Activated T-helper 9 cell treated with anti-CD3 and anti-CD28 coated beads, Interleukin-2, amount 50 U/mL, for 16 hours (primary cell): ENCODE measurements at regions not wholly inside any gene's neighbourhood (a gene's known extent, or its start where the extent isn't known, plus 50 kb on each side); places are given as distances from the start of the nearest gene placed in this dataset.

Experiments used
- DNase-seq: peaks from one replicate; pipeline ENCODE4 v3.0.0-alpha.2; 2020; ENCODE audit warnings: low read depth

DNA sequence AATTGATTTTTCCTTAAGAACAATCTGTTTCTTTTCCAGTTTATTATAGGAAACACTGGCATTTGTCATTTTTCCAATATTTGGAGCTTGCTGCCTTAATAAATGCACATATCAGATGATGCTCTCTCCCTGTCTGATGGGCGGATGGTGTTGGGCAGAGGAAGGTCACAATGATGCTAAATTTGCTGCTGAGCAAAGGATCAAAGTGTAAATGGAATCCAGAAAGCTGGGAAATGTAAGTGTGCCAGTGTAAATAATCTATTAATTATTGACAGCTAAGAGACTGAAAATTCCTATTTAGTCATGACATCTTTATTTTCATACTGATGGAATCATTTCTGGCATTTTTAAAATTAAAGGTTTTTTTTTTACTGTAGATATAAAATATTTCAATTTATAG, 243.2 kb downstream of the PTBP2 start:
- DNase-seq = no peak

GRCh38 chr1:96966536-96967138, 245.1 kb downstream of the PTBP2 start:
- DNase-seq = peak; percentile 54

- no peak for DNase-seq
Observed at GRCh38 chr1:96967311-96967710, 245.7 kb downstream of the PTBP2 start.

- DNase-seq = no peak
Observed at GRCh38 chr1:96968541-96968940, 247.0 kb downstream of the PTBP2 start.

- no peak for DNase-seq
Observed at GRCh38 chr1:96968983-96969382, 247.4 kb downstream of the PTBP2 start.

DNA sequence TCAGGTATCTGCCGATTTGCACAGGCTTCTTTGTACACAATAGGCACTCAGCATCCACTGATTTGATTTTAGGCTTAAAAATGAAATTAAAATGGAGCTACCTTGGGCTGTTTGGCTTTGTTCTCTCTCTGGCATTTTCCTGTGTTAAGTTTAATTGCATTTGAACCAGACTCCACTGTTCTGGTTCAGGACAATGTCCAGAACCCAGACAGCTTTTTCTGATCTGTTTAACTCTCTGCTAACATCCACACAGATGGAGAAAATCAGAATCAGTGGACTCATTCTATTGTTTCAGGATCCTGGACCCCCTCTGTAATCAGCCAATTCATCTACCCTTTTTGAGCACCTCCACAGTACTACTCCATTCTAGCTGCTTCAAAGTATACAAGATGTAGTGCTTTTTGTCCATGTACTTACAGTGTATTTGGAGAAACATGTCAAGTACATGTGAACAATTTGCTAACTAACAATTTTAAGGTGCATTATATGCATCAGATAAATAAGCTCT, 248.1 kb downstream of the PTBP2 start:
- no peak for DNase-seq

DNA sequence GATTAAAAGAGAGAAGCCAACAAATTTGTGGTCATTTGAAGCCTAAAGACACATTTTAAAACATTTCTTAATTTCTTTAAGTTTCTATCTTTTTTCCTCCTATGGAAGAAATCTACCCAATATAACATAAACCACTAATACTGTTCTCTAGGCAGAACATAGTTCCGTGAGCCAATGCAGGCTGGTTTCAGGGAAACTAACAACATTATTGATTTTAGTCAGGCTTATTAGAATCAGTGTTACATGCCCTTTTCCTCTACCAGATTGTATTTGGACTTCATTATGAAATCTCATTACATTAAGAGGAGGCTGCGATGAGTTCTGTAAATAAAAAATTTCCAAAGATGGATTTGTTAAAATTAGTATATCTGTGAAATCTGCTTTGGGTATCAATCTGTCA, 249.9 kb downstream of the PTBP2 start:
- DNase-seq = no peak

DNA sequence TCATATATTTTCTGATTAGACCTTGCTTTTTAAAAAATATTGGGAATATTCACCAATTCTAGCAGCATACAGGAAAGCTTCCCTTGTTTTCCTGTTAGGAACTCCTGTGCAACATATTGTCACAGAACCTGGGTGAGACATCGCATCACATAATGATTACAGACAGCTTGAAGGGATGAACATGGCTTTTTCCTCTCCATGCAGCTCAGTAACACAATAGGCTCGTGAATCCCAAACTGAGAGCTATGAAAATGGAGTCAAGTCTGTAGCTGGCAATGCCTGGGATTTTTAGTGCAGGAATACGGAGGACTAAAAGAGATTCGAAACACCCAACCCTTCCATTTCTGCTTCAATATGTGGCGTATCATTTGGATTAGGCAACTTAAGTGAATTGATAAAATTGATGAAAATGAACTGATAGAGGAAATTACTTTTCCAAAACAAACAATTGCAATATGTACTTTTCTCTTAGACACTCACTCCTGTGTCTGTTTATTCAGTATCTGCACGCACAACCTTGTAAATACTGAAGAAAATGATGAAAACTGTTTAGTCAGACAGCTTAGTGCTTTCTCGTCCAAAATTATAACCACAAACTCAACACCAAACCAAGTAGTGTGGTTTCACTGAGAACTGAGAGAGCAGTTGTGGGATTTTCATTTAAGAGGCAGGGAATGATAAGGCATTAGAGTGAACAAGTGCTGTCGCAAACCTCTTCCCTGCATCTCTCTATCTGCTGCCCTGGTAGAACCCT, 250.4 kb downstream of the PTBP2 start:
- no peak for DNase-seq

- DNase-seq = no peak
Observed at GRCh38 chr1:96973605-96974004, 252.0 kb downstream of the PTBP2 start.

GRCh38 chr1:96978444-96978843, 256.9 kb downstream of the PTBP2 start:
- no peak for DNase-seq

GRCh38 chr1:96978901-96979300, 257.3 kb downstream of the PTBP2 start:
- no peak for DNase-seq

- DNase-seq = no peak
Observed at GRCh38 chr1:96979304-96980268, 258.0 kb downstream of the PTBP2 start.

DNA sequence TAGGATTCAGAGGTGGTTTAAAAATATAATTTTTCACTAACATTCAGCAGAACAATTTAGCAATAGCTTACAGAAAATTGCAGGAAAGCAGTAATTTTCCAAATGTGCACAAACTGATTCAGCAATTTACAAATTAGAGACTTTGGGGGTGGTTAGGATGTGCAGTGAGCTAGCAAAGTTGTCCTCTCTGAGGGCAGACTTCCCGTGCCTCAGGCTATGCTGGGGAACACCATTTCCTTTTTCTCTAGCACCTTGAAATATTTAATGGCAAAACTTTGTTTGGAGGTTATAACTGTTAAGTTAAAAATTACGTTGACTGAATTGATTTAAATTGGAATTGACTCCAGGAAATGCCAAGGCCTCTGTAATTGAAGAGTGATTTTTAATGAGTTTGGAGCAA, 258.9 kb downstream of the PTBP2 start:
- no peak for DNase-seq

GRCh38 chr1:96981181-96981580, 259.6 kb downstream of the PTBP2 start:
- DNase-seq = no peak

GRCh38 chr1:96982118-96982517, 260.5 kb downstream of the PTBP2 start:
- no peak for DNase-seq

DNA sequence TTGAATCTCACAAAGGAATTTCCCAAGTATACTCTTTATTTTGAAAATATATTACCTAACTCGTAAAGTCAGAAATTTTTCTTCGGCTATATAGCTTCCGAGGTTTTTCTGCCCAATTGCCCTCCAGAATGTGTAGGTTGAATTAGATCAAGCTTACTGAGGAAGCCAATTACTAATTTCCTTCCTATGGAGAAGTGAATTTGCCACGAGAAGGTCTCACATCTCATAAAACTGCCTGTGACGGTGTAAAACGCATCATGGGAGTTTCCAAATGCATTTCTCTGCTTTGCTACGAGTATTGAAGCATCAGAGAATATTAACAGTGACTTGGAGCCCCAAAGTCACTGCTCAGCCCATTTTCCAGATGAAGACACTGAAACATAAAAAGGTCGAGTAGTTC, 262.3 kb downstream of the PTBP2 start:
- DNase-seq = no peak

GRCh38 chr1:96987186-96987703, 265.7 kb downstream of the PTBP2 start:
- DNase-seq = no peak

DNA sequence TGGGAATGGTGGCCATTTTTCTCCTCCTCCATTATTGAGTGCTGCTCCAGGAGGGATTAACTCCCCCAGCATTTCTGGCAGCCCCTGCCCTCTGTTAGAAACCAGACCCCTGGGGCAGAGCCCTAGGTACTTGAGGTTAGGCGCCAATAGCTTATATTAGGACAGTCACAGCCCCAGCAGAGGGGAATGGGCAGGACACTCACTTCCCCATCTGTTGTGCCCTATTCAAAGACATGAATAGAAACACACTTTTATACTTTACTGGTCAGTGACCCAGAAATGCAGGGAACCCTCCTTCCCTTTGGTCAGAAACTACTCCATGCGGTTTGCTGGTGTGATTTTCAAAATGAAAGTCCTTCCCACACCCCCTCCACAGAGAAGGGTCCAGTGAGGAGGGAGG, 267.7 kb downstream of the PTBP2 start:
- no peak for DNase-seq

DNA sequence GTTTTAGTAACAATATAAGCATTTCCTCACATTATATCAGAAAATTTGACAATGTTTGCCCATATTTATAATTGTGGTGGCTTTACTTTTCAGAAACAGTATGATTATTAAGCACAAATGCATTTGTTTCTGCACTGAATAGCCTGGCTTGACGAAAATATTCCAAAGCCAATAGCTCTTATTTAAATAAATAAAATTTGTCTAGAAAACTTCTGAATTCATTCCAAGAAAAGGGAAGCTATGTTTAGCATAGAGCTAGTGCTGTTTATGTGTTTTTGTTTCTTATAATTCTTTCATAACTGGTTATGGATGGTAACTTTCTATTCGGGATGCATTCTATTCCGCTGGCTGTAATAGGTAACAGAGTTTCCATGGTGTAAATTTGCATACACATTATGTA, 268.6 kb downstream of the PTBP2 start:
- no peak for DNase-seq

DNA sequence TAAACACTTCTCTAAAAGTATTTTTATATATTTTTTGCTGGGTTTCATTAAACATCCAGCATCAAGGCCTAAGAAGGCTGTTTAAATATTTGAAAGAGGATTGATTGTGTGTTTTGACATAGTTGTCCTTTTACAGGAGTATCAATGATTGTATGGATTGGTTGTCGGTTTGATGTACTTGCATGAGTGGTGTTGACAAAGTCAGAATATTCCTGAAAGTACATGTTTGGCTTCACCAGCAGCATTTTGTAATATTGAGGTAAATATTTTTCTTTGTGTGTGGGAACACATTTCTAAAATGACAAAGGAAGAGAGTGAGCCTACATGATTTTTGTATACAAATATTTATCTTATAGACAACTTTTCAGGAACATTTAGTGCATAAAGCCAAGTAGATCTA, 269.7 kb downstream of the PTBP2 start:
- DNase-seq = no peak

DNA sequence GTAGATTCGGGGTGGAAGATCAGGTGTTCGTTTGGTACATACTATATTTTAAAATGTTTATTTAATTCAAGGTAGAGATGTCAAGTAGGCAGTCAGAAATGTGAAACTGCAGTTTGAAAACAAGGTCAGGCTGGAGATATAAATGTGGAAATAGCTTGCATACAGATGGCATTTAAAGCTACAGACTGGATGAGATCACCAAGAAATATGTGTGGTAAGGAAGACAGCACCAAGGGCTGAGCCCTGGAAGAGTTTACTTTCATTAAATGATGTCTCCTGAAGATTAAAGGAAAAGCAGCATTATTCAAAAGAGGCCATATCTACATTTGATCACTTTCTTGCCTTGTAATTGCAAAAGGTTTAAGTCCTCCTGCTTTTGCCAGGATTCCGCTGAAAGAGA, 271.3 kb downstream of the PTBP2 start:
- no peak for DNase-seq

- no peak for DNase-seq
Observed at GRCh38 chr1:96995351-96995750, 273.8 kb downstream of the PTBP2 start.
